ENCODE measurements at regions not wholly inside any gene's neighbourhood (a gene's known extent, or its start where the extent isn't known, plus 50 kb on each side); places are given as distances from the start of the nearest gene placed in this dataset.
"Not testable (repeated sequence)": the region's sequence is repeated elsewhere in the genome, so short reads cannot be mapped to it uniquely, and the experiment has no call there.

- no peak for TF ChIP-seq CTCF (IDR thresholded peaks at IDR 0.05; ENCODE audit: borderline replicate concordance, control extremely low read depth, extremely low read depth, insufficient read depth, missing control alignments)
- no peak for DNase-seq (ENCODE audit: low spot score)
Observed at GRCh38 chr18:22528291-22528690, 110.6 kb upstream of the CTAGE1 start.

GRCh38 chr18:22534706-22535105 lies 117.0 kb upstream of the CTAGE1 start:
- DNase-seq (ENCODE audit: low spot score); in situ Hi-C loops (cut with MboI; ENCODE audit: low sequenced_read_pairs, unreplicated experiment): not testable (repeated sequence)

More at GRCh38 chr18:22528291-22528690, 110.6 kb upstream of the CTAGE1 start:
- in situ Hi-C loops (cut with MboI; ENCODE audit: low sequenced_read_pairs, unreplicated experiment) = no loop called here

GRCh38 chr18:22536558-22536957 lies 118.8 kb upstream of the CTAGE1 start:
- in situ Hi-C loops (cut with MboI; ENCODE audit: low sequenced_read_pairs, unreplicated experiment) = no loop called here
- no peak for DNase-seq (ENCODE audit: low spot score)
- TF ChIP-seq CTCF (IDR thresholded peaks at IDR 0.05; ENCODE audit: borderline replicate concordance, control extremely low read depth, extremely low read depth, insufficient read depth, missing control alignments) = no peak

DNA sequence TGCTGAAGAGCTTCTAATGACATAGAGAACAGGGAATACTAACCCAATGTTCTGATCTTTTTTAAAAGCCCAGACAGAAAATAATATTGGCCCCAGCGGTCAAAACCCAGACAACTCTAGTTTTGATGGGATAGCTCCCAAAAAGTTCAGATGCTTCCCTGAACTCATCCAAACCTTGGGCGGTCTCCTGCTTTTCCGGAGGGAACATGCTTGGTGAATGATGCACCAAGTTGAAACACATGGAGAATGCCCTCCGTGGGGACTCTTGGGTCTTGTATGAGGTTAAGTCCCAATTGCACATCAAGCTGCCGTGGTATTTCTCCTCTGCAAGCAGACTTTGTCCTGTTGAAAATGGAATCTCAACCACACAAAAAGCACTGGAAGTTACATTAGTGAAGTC lies 120.7 kb upstream of the CTAGE1 start:
- in situ Hi-C loops (cut with MboI; ENCODE audit: low sequenced_read_pairs, unreplicated experiment) = no loop called here
- no peak for DNase-seq (ENCODE audit: low spot score)
- TF ChIP-seq CTCF (IDR thresholded peaks at IDR 0.05; ENCODE audit: borderline replicate concordance, control extremely low read depth, extremely low read depth, insufficient read depth, missing control alignments) = no peak

DNA sequence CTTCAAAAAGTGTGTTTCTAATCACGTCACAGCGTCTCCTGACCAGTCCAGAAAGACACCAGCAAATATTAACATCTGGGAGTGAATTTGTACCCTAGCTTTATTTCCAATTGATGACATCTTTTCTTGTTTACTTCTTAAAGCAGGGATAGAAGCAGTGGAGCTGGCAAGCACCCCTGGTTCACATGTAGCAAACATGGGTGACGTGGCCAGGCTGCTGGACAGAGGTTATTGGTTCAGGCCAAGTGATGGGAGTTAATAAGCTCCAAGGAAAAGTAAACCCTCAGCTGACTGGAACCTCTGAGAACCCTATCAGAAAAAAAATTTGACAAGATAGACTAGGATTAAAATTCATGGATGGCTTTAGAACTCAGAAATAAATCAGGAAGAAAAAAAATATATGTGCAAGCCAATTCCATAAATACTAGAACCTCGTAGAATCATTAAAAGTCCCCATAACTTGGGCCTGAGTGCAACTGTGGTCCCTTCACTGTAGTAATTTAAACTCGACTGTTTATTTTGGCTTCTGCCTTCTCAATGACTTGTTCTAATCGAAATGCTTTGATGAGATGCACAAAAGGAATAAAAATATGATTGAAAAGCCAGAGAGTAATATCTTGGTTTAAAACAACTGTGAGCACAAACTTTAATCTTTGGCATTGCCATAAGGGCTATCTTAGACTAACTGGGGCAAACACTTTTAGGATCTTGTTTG lies 121.5 kb upstream of the CTAGE1 start:
- TF ChIP-seq CTCF (IDR thresholded peaks at IDR 0.05; ENCODE audit: borderline replicate concordance, control extremely low read depth, extremely low read depth, insufficient read depth, missing control alignments) = no peak
- no peak for DNase-seq (ENCODE audit: low spot score)
- in situ Hi-C loops (cut with MboI; ENCODE audit: low sequenced_read_pairs, unreplicated experiment) = no loop called here

- DNase-seq (ENCODE audit: low spot score) = no peak
- no peak for TF ChIP-seq CTCF (IDR thresholded peaks at IDR 0.05; ENCODE audit: borderline replicate concordance, control extremely low read depth, extremely low read depth, insufficient read depth, missing control alignments)
- in situ Hi-C loops (cut with MboI; ENCODE audit: low sequenced_read_pairs, unreplicated experiment) = no loop called here
Observed at GRCh38 chr18:22541232-22541631, 123.5 kb upstream of the CTAGE1 start.

GRCh38 chr18:22542406-22542835 lies 124.7 kb upstream of the CTAGE1 start:
- in situ Hi-C loops (cut with MboI; ENCODE audit: low sequenced_read_pairs, unreplicated experiment) = no loop called here
- TF ChIP-seq CTCF (IDR thresholded peaks at IDR 0.05; ENCODE audit: borderline replicate concordance, control extremely low read depth, extremely low read depth, insufficient read depth, missing control alignments) = no peak
- DNase-seq (ENCODE audit: low spot score) = no peak
